SK-N-SH (cell line): ENCODE measurements at regions not wholly inside any gene's neighbourhood (a gene's known extent, or its start where the extent isn't known, plus 50 kb on each side); places are given as distances from the start of the nearest gene placed in this dataset.

Experiments
- CTCF ChIA-PET: fragments of 300-600, 350-600 bp; formaldehyde crosslinking; extraction: SDS; loops from one replicate; lab custom pipeline; 2021; lab: Yijun Ruan, JAX
- POLR2A ChIA-PET: fragments of 350-600 bp; sonication (Branson Sonifier 250); formaldehyde crosslinking; extraction: SDS; loops from one replicate; lab custom pipeline; 2020; ENCODE audit warnings: antibody characterized with exemption, inconsistent platforms; lab: Yijun Ruan, JAX
- DNase-seq: peaks from one replicate; pipeline ENCODE4 v3.0.0; 2012
- H2AFZ ChIP-seq: fragments of 200-600 bp; sonication (generic); 2 replicates; pipeline ENCODE4 v1.8.1; 2016; ENCODE audit warnings: antibody characterized with exemption, mild to moderate bottlenecking, low read depth
- H3F3A ChIP-seq: fragments of 200-600 bp; sonication (generic); replicated peaks from 2 replicates; pipeline ENCODE3; 2016; ENCODE audit warnings: antibody characterized with exemption, mild to moderate bottlenecking; ENCODE audit not compliant: insufficient read depth
- H3K27ac ChIP-seq, 2 experiments: fragments of 200-500 bp in 1 of 2; fragments of 200-600 bp in 1 of 2; sonication (Bioruptor generic) in 1 of 2; sonication (generic), shearing (Covaris generic) in 1 of 2; 2 replicates each; pipeline versions ENCODE4 v1.5.1 to v1.6.1; 2014 to 2016; ENCODE audit warnings: low read depth in 2 of 2, inconsistent platforms in 1 of 2, low read length in 1 of 2, mild to moderate bottlenecking in 1 of 2, mixed read lengths in 1 of 2
- H3K27me3 ChIP-seq: fragments of 200-600 bp; sonication (generic), shearing (Covaris generic); 2 replicates; pipeline ENCODE4 v1.6.1; 2016; ENCODE audit warnings: mixed run types; ENCODE audit not compliant: insufficient read depth
- H3K36me3 ChIP-seq, 2 experiments: fragments of 200-500 bp in 1 of 2; fragments of 200-600 bp in 1 of 2; sonication (Bioruptor generic) in 1 of 2; sonication (generic) in 1 of 2; replicated peaks in 1 of 2; 2 replicates each; pipeline versions ENCODE3 to v1.5.1; 2014 to 2016; ENCODE audit warnings: low read length in 1 of 2, mild to moderate bottlenecking in 1 of 2; ENCODE audit not compliant: insufficient read depth in 2 of 2, control insufficient read depth in 1 of 2
- H3K4me1 ChIP-seq, 2 experiments: fragments of 200-500 bp in 1 of 2; fragments of 200-600 bp in 1 of 2; sonication (Bioruptor generic) in 1 of 2; sonication (generic), shearing (Covaris generic) in 1 of 2; 2 replicates each; pipeline versions ENCODE4 v1.5.1 to v1.6.1; 2014 to 2016; ENCODE audit warnings: low read depth in 1 of 2, low read length in 1 of 2, mixed run types in 1 of 2; ENCODE audit not compliant: insufficient read depth in 2 of 2, control insufficient read depth in 1 of 2
- H3K4me2 ChIP-seq: fragments of 200-600 bp; sonication (generic), shearing (Covaris generic); 2 replicates; pipeline ENCODE4 v1.6.1; 2017; ENCODE audit warnings: mixed run types
- H3K4me3 ChIP-seq, 2 experiments: fragments of 200-500 bp in 1 of 2; fragments of 200-600 bp in 1 of 2; sonication (Bioruptor generic) in 1 of 2; sonication (generic), shearing (Covaris generic) in 1 of 2; 2 replicates each; pipeline versions ENCODE4 v1.5.1 to v1.8.1; 2014 to 2016; ENCODE audit warnings: low read depth in 2 of 2, inconsistent platforms in 1 of 2, low read length in 1 of 2, mild to moderate bottlenecking in 1 of 2, mixed read lengths in 1 of 2, moderate library complexity in 1 of 2
- H3K79me2 ChIP-seq: fragments of 200-600 bp; sonication (generic); 2 replicates; pipeline ENCODE4 v1.8.1; 2017; ENCODE audit warnings: mild to moderate bottlenecking; ENCODE audit not compliant: insufficient read depth
- H3K9ac ChIP-seq: fragments of 200-600 bp; sonication (generic); 2 replicates; pipeline ENCODE4 v1.6.1; 2017; ENCODE audit warnings: mixed run types
- H3K9me2 ChIP-seq: fragments of 200-600 bp; sonication (generic); 2 replicates; pipeline ENCODE4 v1.6.1; 2017; ENCODE audit warnings: mixed run types
- H3K9me3 ChIP-seq: fragments of 200-600 bp; sonication (generic); 2 replicates; pipeline ENCODE4 v1.6.1; 2017; ENCODE audit warnings: mixed run types, mild to moderate bottlenecking, moderate library complexity
- H4K20me1 ChIP-seq: fragments of 200-600 bp; sonication (generic); 2 replicates; pipeline ENCODE4 v1.6.1; 2017; ENCODE audit warnings: mild to moderate bottlenecking, mixed run types; ENCODE audit not compliant: insufficient read depth
- CHD2 ChIP-seq: fragments of 150-350 bp; IDR thresholded peaks from 2 replicates; pipeline ENCODE4 v1.6.1; 2018; ENCODE audit warnings: low read length; ENCODE audit not compliant: partially characterized antibody
- EP300 ChIP-seq, 2 experiments: IDR thresholded peaks; 2 replicates each; pipeline versions ENCODE4 v1.4.0 to v1.6.1; 2012; ENCODE audit warnings: borderline replicate concordance in 1 of 2, low read depth in 1 of 2, low read length in 1 of 2
- FOSL2 ChIP-seq: IDR thresholded peaks from 2 replicates; pipeline ENCODE4 v1.4.0; 2012; ENCODE audit warnings: low read depth, mild to moderate bottlenecking, moderate library complexity, borderline replicate concordance
- FOXJ3 ChIP-seq: sonication (generic); formaldehyde crosslinking; IDR thresholded peaks from 2 replicates; pipeline ENCODE4 v1.5.1; 2020; ENCODE audit warnings: mild to moderate bottlenecking, missing genetic modification reagents
- FOXM1 ChIP-seq: IDR thresholded peaks from 2 replicates; pipeline ENCODE4 v1.4.0; 2012; ENCODE audit warnings: low read depth, mild to moderate bottlenecking
- GABPA ChIP-seq: IDR thresholded peaks from 2 replicates; pipeline ENCODE4 v1.4.0; 2012; ENCODE audit warnings: low read depth, mild to moderate bottlenecking
- JUND ChIP-seq: IDR thresholded peaks from 2 replicates; pipeline ENCODE4 v1.4.0; 2012
- MEF2A ChIP-seq: IDR thresholded peaks from 2 replicates; pipeline ENCODE4 v1.4.0; 2012; ENCODE audit warnings: low read depth, borderline replicate concordance
- MXI1 ChIP-seq: IDR thresholded peaks from 2 replicates; pipeline ENCODE4 v1.6.1; 2012; ENCODE audit warnings: mild to moderate bottlenecking, low read depth, low read length, improper control_type of control experiment
- NFIC ChIP-seq: IDR thresholded peaks from 2 replicates; pipeline ENCODE4 v1.4.0; 2012; ENCODE audit warnings: borderline replicate concordance
- NRF1 ChIP-seq: IDR thresholded peaks from 2 replicates; pipeline ENCODE4 v1.6.1; 2012; ENCODE audit warnings: low read depth, mild to moderate bottlenecking, low read length
- POLR2AphosphoS5 ChIP-seq: IDR thresholded peaks from 2 replicates; pipeline ENCODE4 v1.6.1; 2012; ENCODE audit warnings: low read depth, low read length
- RAD21 ChIP-seq: IDR thresholded peaks from 2 replicates; pipeline ENCODE4 v1.6.1; 2012; ENCODE audit warnings: mild to moderate bottlenecking, low read length
- RXRA ChIP-seq: IDR thresholded peaks from 2 replicates; pipeline ENCODE4 v1.4.0; 2012; ENCODE audit warnings: low read depth, mild to moderate bottlenecking, borderline replicate concordance
- SIN3A ChIP-seq: IDR thresholded peaks from 2 replicates; pipeline ENCODE4 v1.6.1; 2012; ENCODE audit warnings: low read depth, mild to moderate bottlenecking, low read length, moderate library complexity, borderline replicate concordance
- SMC3 ChIP-seq: IDR thresholded peaks from 2 replicates; pipeline ENCODE4 v1.6.1; 2012; ENCODE audit warnings: low read depth, low read length, improper control_type of control experiment
- TEAD4 ChIP-seq: IDR thresholded peaks from 2 replicates; pipeline ENCODE4 v1.4.0; 2012; ENCODE audit warnings: mild to moderate bottlenecking, borderline replicate concordance; ENCODE audit not compliant: insufficient read depth
- YY1 ChIP-seq: IDR thresholded peaks from 2 replicates; pipeline ENCODE4 v1.4.0; 2012; ENCODE audit warnings: low read depth, mild to moderate bottlenecking
- WGBS: methylation state at CpG from one replicate; pipeline ENCODE4 v1.1.6; 2017; ENCODE audit warnings: low lambda C conversion rate; 5-methylcytosine and 5-hydroxymethylcytosine counted together
- TF ChIP-seq, protein P1 (sequence below): fragments of 150-350 bp; IDR thresholded peaks from 2 replicates; pipeline ENCODE4 v1.6.1; 2017; ENCODE audit warnings: antibody characterized with exemption, low read length, low read depth, borderline replicate concordance
- TF ChIP-seq, protein P2 (sequence below): IDR thresholded peaks from 2 replicates; pipeline ENCODE4; 2012
- TF ChIP-seq, protein P3 (sequence below): fragments of 150-350 bp; IDR thresholded peaks from 2 replicates; pipeline ENCODE4 v1.6.1; 2016; ENCODE audit warnings: mild to moderate bottlenecking, low read depth, low read length
- TF ChIP-seq, protein P4 (sequence below): fragments of 200-600 bp; sonication (generic); IDR thresholded peaks from 2 replicates; pipeline ENCODE4 v1.6.1; 2017; ENCODE audit warnings: antibody characterized with exemption, mild to moderate bottlenecking, moderate library complexity

DNA sequence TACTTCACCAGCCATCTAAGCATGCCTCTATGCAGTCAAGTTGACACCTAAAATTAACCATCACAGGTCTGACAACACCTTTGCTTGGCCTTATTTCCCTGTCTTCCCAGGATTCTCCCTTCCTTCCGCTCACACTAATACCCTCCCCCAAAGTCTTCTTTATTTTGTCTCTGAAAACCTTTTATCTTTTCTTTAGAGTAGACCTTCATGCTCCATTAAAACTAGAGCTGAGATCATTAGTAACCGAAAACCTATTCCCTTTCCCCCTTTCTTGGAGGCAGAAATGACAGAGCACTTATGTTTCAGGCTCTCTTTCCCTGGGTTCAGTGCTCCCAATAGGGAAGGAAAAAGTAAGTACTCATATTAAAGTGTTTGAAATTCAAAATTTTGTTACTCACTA, 423.8 kb downstream of the YTHDC2 start:
- H3K9ac ChIP-seq: no peak overlapping the region
- H3K79me2 ChIP-seq: no peaks in the 10 kb centered on the region
- TF ChIP-seq, protein P1, sequence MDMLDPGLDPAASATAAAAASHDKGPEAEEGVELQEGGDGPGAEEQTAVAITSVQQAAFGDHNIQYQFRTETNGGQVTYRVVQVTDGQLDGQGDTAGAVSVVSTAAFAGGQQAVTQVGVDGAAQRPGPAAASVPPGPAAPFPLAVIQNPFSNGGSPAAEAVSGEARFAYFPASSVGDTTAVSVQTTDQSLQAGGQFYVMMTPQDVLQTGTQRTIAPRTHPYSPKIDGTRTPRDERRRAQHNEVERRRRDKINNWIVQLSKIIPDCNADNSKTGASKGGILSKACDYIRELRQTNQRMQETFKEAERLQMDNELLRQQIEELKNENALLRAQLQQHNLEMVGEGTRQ: no peak
- TF ChIP-seq MEF2A (no peak), FOSL2 (no peak), NRF1 (no peak), TEAD4 (no peak), CHD2 (no peak), RAD21 (no peak), JUND (no peak), YY1 (no peak), RXRA (no peak), FOXJ3 (CRISPR knock-in tag) (no peak), POLR2AphosphoS5 (no peak), FOXM1 (no peak), SMC3 (no peak)
- TF ChIP-seq, protein P2, sequence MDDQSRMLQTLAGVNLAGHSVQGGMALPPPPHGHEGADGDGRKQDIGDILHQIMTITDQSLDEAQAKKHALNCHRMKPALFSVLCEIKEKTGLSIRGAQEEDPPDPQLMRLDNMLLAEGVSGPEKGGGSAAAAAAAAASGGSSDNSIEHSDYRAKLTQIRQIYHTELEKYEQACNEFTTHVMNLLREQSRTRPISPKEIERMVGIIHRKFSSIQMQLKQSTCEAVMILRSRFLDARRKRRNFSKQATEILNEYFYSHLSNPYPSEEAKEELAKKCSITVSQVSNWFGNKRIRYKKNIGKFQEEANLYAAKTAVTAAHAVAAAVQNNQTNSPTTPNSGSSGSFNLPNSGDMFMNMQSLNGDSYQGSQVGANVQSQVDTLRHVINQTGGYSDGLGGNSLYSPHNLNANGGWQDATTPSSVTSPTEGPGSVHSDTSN: no peak
- ChIA-PET POLR2A (no interaction called here), CTCF (no interaction called here)
- no peaks in the 10 kb centered on the region for H3K27me3 ChIP-seq
- H3K9me3 ChIP-seq: no peaks in the 10 kb centered on the region
- no peak overlapping the region for H3K4me3 ChIP-seq
- H2AFZ ChIP-seq: no peak overlapping the region
- no peaks in the 10 kb centered on the region for H4K20me1 ChIP-seq
- no peaks in the 10 kb centered on the region for H3F3A ChIP-seq
- H3K4me1 ChIP-seq: no peaks in the 10 kb centered on the region
- no peaks in the 10 kb centered on the region for H3K36me3 ChIP-seq
- WGBS: 0% methylated on average over 2 of the region's 2 CpGs
- no peaks in the 10 kb centered on the region for H3K9me2 ChIP-seq
- no peak overlapping the region for H3K4me2 ChIP-seq
- H3K27ac ChIP-seq: no peak overlapping the region
- DNase-seq: no peak

DNA sequence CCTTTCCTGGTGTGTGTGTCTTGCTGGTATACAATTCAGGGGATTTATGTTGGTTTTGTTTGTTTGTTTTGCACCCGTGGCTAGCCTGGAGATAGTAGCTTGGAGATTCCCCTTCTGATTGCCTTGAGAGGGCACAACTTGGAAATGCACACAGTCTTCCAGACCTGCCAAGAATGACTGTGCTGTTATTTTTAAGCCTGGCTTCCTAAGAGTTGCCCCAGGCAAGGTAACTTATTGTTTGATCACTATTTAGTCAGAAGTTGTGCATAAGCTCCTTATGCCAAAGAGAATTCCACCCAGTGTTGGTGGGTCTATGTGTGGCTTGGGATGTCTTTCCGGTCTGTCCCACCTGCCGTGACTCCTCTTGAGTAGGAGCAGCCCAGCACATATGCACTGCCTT, 421.9 kb upstream of the KCNN2 start:
- no peaks in the 10 kb centered on the region for H3K4me1 ChIP-seq
- H3K27me3 ChIP-seq: no peaks in the 10 kb centered on the region
- H3K4me3 ChIP-seq: no peak overlapping the region
- DNase-seq: no peak
- no peak overlapping the region for H3K4me2 ChIP-seq
- no peak overlapping the region for H3K9ac ChIP-seq
- ChIA-PET CTCF (no interaction called here), POLR2A (no interaction called here)
- WGBS: 33% methylated on average over 3 of the region's 3 CpGs
- no peak overlapping the region for H3K27ac ChIP-seq
- H4K20me1 ChIP-seq: no peaks in the 10 kb centered on the region
- no peaks in the 10 kb centered on the region for H3K36me3 ChIP-seq
- no peaks in the 10 kb centered on the region for H3K9me2 ChIP-seq
- H3F3A ChIP-seq: no peaks in the 10 kb centered on the region
- no peaks in the 10 kb centered on the region for H3K9me3 ChIP-seq
- H3K79me2 ChIP-seq: no peaks in the 10 kb centered on the region
- H2AFZ ChIP-seq: no peak overlapping the region
- TF ChIP-seq, protein P3, sequence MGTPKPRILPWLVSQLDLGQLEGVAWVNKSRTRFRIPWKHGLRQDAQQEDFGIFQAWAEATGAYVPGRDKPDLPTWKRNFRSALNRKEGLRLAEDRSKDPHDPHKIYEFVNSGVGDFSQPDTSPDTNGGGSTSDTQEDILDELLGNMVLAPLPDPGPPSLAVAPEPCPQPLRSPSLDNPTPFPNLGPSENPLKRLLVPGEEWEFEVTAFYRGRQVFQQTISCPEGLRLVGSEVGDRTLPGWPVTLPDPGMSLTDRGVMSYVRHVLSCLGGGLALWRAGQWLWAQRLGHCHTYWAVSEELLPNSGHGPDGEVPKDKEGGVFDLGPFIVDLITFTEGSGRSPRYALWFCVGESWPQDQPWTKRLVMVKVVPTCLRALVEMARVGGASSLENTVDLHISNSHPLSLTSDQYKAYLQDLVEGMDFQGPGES: no peak
- TF ChIP-seq, protein P4, sequence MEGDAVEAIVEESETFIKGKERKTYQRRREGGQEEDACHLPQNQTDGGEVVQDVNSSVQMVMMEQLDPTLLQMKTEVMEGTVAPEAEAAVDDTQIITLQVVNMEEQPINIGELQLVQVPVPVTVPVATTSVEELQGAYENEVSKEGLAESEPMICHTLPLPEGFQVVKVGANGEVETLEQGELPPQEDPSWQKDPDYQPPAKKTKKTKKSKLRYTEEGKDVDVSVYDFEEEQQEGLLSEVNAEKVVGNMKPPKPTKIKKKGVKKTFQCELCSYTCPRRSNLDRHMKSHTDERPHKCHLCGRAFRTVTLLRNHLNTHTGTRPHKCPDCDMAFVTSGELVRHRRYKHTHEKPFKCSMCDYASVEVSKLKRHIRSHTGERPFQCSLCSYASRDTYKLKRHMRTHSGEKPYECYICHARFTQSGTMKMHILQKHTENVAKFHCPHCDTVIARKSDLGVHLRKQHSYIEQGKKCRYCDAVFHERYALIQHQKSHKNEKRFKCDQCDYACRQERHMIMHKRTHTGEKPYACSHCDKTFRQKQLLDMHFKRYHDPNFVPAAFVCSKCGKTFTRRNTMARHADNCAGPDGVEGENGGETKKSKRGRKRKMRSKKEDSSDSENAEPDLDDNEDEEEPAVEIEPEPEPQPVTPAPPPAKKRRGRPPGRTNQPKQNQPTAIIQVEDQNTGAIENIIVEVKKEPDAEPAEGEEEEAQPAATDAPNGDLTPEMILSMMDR: no peak
- TF ChIP-seq, protein P2: no peak
- TF ChIP-seq MXI1: no peak
- no peak for TF ChIP-seq EP300 (IDR thresholded peaks at IDR 0.05; ENCODE audit: borderline replicate concordance in 1 of 2, low read depth in 1 of 2, low read length in 1 of 2)
- TF ChIP-seq, protein P1: no peak
- TF ChIP-seq SIN3A: no peak
- no peak for TF ChIP-seq FOXJ3 (CRISPR knock-in tag)
- TF ChIP-seq GABPA: no peak
- no peak for TF ChIP-seq NFIC
- TF ChIP-seq NRF1: no peak
- no peak for TF ChIP-seq CHD2
